Type B pancreatic cell (in vitro differentiated cells): ENCODE measurements at regions not wholly inside any gene's neighbourhood (a gene's known extent, or its start where the extent isn't known, plus 50 kb on each side); places are given as distances from the start of the nearest gene placed in this dataset.

Source experiments
- DNase-seq: peaks from one replicate; pipeline ENCODE4 v3.0.0; 2021; ENCODE audit warnings: mixed read lengths; ENCODE audit not compliant: unreplicated experiment; ENCODE audit errors: extremely low spot score
- H3K27ac Mint-ChIP-seq: 2 replicates; pipeline ENCODE4 v1.8.0; 2021; ENCODE audit warnings: mild to moderate bottlenecking, mixed read lengths
- H3K27me3 Mint-ChIP-seq: 2 replicates; pipeline ENCODE4 v1.8.0; 2021; ENCODE audit warnings: mixed read lengths
- H3K36me3 Mint-ChIP-seq: 2 replicates; pipeline ENCODE4 v1.8.0; 2021; ENCODE audit warnings: mixed read lengths
- H3K4me1 Mint-ChIP-seq: one replicate; pipeline ENCODE4 v1.8.0; 2021; ENCODE audit warnings: mixed read lengths; ENCODE audit not compliant: unreplicated experiment
- H3K4me3 Mint-ChIP-seq: 2 replicates; pipeline ENCODE4 v1.8.0; 2021; ENCODE audit warnings: mild to moderate bottlenecking, mixed read lengths
- H3K9me3 Mint-ChIP-seq: 2 replicates; pipeline ENCODE4 v1.8.0; 2021; ENCODE audit warnings: mixed read lengths
- TF ChIP-seq, protein P1 (sequence below): fragments of 200-600 bp; sonication (generic); conservative IDR thresholded peaks from 2 replicates; pipeline ENCODE4 v1.5.0; 2021; ENCODE audit warnings: antibody characterized with exemption, mild to moderate bottlenecking

DNA sequence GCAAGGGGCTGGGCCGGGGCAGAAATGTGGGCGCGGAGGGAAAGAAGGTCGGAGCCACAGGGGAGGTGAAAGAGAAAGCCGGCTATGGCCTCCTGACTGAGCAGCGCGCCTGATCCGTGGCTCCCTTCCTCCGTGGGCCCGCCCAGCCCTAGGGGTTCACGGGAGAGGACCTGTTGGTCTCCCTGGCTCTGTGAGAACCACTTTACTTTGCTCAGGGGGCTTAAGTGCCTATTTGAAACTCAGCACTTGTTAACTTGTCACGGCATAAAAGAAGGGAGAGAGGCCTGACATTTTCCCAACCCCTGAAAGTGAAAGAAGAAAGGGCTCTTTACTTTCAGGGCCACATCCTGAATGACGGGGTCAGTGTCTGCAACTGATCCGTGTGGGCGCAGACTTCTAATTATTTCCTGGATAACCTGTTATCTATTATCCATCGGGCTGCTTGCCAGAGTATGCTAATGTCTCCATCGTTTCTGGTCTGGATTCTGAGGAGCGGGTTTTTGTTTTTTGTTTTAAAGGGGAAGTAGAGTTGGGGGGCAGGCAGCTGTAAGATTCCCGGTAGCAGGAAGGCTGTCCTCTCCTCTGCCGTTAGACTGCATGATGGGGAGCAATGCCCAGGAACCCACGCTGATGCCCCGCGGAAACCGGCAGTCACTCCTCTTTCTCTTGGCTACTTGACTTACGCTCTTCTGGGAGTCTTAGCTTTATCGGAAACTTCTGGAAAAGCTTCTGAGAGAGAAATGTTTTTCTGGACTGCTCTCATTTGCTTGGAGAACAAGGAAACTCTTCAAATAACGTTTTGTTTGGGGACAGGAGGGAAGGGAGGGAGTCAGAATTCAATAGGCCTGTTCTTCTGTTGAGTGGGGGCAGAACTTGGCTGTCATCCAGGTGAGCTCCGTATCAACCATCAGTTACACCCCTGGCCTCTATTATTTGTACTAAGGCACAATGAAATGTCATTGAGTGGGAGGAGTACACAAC lies 127.7 kb upstream of the MAX start:
- no peaks in the 10 kb centered on the region for H3K27me3 Mint-ChIP-seq
- H3K4me3 Mint-ChIP-seq: peak overlapping the region; percentile 79
- H3K27ac Mint-ChIP-seq: peak overlapping the region; percentile 90
- TF ChIP-seq, protein P1, sequence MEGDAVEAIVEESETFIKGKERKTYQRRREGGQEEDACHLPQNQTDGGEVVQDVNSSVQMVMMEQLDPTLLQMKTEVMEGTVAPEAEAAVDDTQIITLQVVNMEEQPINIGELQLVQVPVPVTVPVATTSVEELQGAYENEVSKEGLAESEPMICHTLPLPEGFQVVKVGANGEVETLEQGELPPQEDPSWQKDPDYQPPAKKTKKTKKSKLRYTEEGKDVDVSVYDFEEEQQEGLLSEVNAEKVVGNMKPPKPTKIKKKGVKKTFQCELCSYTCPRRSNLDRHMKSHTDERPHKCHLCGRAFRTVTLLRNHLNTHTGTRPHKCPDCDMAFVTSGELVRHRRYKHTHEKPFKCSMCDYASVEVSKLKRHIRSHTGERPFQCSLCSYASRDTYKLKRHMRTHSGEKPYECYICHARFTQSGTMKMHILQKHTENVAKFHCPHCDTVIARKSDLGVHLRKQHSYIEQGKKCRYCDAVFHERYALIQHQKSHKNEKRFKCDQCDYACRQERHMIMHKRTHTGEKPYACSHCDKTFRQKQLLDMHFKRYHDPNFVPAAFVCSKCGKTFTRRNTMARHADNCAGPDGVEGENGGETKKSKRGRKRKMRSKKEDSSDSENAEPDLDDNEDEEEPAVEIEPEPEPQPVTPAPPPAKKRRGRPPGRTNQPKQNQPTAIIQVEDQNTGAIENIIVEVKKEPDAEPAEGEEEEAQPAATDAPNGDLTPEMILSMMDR: no peak
- peaks cover 54% of the 10 kb centered on the region for H3K4me1 Mint-ChIP-seq
- H3K9me3 Mint-ChIP-seq: peaks cover 3% of the 10 kb centered on the region
- no peak for DNase-seq
- no peaks in the 10 kb centered on the region for H3K36me3 Mint-ChIP-seq

DNA sequence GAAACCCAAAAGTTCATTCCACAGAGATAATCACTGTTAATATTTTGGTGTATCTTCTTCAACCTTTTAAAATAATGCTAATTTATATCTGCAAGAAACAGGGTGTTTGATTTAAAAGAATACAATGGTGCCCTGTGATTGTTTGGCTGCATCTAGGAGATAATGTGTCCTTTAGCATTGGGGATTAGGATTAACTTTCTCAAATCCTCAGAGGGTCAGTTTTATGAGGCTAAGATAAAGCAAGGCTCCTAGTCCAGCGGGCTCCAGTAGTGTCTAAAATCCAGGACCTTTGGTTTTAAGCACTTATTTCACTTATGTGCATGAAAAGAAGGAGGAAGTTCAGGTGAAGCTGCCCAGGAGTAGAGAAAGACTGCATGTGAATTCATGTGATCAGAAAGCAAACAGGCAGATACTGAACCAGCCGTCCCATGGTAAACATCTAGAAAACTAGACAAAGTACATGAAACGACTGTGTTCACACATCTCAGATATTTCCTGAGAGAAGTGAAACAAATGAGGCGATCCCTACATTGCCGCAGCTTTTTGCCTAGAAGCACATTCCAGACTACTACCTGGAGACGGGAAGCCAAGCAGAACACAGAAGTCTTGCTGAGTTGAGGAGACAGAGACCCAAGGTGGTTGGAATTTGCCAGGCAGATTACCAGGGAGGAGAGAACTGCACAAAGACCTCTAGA lies 129.1 kb upstream of the MAX start:
- H3K4me1 Mint-ChIP-seq: peaks cover 40% of the 10 kb centered on the region
- no peaks in the 10 kb centered on the region for H3K27me3 Mint-ChIP-seq
- peak overlapping the region; percentile 74 for H3K27ac Mint-ChIP-seq
- no peaks in the 10 kb centered on the region for H3K36me3 Mint-ChIP-seq
- H3K9me3 Mint-ChIP-seq: peaks cover 3% of the 10 kb centered on the region
- no peak for DNase-seq
- H3K4me3 Mint-ChIP-seq: peak overlapping the region; percentile 46
- TF ChIP-seq, protein P1: no peak

DNA sequence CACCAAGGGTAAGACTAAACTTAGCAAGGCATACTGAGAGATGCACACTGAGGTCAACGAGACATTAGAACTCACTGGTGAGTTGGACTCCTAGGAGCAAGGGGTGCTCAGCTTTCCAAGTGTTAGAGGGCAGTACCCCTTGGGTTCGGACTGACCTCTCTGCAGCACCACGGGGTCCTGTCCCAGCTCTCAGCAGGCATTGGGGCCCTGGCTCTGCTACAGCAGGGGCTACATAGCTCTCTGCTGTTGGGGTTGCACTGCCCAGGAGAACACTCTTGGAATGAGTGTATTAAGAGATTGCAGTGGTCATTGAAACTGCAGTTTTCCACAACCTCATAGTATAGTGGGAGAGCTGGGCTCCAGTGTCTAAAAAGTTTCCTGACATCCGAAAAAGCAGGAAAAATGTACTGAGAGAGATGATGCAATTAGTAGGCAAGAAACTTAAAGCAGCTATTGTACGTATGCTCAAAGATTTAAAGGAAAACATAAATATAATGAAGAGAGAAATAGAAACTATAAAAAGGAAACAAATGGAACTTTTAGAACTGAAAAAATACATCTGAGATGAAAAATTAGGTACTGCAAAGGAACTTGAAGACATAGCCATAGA lies 132.5 kb upstream of the MAX start:
- Mint-ChIP-seq H3K27ac (no peak overlapping the region), H3K27me3 (no peaks in the 10 kb centered on the region), H3K36me3 (no peaks in the 10 kb centered on the region), H3K4me3 (no peak overlapping the region), H3K9me3 (peaks cover 8% of the 10 kb centered on the region), H3K4me1 (peaks cover 38% of the 10 kb centered on the region)
- no peak for DNase-seq
- TF ChIP-seq, protein P1: no peak

DNA sequence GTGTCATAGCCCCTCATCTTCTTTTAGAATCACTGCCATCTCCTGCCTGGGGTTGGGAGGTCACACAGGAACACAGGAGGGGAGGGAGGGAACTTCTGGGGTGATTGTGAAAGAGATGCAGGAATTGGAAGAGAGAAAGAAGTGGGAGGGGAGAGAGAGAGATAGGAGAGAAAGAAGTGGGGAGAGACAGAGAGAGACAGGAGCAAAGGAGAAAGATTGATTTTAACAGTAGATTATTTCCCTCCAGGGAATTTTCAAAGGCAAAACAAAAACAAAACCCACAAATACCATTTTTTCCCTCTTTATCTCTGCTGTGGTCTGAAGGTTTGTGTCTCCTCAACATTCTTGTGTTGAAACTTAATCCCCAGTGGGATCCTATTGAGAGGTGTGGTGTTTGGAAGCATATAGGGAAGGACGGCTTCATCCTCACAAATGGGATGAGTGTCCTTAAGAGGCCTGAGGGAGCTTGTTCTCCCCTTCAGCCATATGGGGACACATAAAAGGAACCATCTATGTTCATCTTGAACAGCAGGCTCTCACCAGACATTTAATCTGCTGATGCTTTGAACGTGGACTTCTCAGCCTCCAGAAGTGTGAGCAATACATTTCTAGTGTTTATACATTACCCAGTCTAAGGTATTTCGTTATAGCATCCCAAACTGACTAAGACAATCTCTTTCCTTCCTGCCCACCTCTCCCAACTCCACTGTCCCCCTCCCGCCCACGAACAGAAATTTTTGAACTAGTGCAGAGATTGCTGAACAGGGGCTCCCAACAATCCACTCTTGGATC lies 134.9 kb upstream of the MAX start:
- peaks cover 26% of the 10 kb centered on the region for H3K4me1 Mint-ChIP-seq
- DNase-seq: no peak
- H3K27me3 Mint-ChIP-seq: no peaks in the 10 kb centered on the region
- TF ChIP-seq, protein P1: no peak
- peaks cover 8% of the 10 kb centered on the region for H3K9me3 Mint-ChIP-seq
- H3K27ac Mint-ChIP-seq: no peak overlapping the region
- H3K4me3 Mint-ChIP-seq: no peak overlapping the region
- H3K36me3 Mint-ChIP-seq: no peaks in the 10 kb centered on the region

DNA sequence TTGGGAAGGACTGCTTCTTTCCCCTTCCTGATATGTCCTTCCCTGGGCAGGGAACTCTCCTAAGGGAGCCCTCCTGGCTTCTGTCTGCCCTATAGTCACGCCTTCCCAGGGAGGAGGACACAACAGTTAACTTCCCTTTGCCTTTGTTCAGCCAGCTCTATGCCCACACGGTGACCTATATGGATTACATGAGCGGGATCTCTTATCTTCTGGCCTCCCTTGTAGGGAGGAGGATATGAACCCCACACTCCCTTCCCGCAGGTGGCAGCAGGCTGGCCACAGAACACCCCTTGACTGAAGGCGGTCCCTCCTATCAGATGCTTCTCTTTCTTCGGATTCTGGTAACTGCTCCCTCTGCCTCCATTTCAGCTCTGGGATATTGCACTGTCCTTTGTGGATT lies 135.6 kb upstream of the MAX start:
- Mint-ChIP-seq H3K27ac (peak overlapping the region; percentile 47), H3K36me3 (no peaks in the 10 kb centered on the region), H3K9me3 (peaks cover 8% of the 10 kb centered on the region), H3K4me3 (no peak overlapping the region), H3K27me3 (no peaks in the 10 kb centered on the region), H3K4me1 (peaks cover 26% of the 10 kb centered on the region)
- TF ChIP-seq, protein P1: no peak
- no peak for DNase-seq
